ENCODE measurements at regions not wholly inside any gene's neighbourhood (a gene's known extent, or its start where the extent isn't known, plus 50 kb on each side); places are given as distances from the start of the nearest gene placed in this dataset.

DNA sequence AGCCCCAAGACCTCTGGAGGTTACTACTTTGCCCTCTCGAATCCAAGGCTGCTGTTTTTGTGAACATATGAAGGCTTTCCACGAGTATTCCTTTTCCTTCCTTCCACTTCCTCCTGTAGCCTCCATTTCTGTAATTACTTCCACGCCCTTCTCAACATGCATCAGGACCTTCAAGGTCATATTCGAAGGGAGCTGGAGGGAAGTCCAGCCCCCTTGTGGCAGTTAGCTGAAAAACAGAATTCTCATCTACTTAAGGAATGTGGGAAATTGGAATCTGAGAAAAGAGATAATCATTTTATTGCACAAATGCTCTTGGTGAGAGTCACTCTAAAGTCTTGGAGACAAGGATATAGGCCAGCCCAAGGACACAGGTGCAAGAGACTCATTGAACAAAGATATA, 1000.2 kb downstream of the TDRD15 start:
- POLR2A ChIA-PET, result no interaction called here
- Histone ChIP-seq H3K4me3 (ENCODE audit: low read depth in 2 of 2, low read length in 2 of 2) (no peak overlapping the region), H3K4me1 (ENCODE audit: control insufficient read depth, insufficient read depth, low read length) (no peaks in the 10 kb centered on the region), H3K27ac (ENCODE audit: low read length) (no peak overlapping the region), H3K36me3 (ENCODE audit: control insufficient read depth, insufficient read depth, low read length) (no peaks in the 10 kb centered on the region), H3K9me3 (ENCODE audit: control insufficient read depth, insufficient read depth, low read depth, low read length) (no peaks in the 10 kb centered on the region), H3K27me3 (ENCODE audit: control insufficient read depth, insufficient read depth, low read length) (no peaks in the 10 kb centered on the region)
- DNase-seq (ENCODE audit: low read depth, low spot score) (no peak), ATAC-seq (no peak)
- intact Hi-C loops (cut with micrococcal nuclease; ENCODE audit: unreplicated experiment) (no loop called here), in situ Hi-C loops (cut with HindIII; ENCODE audit: low pct_unique_long_range_greater_than_20kb, low sequenced_read_pairs) (no loop called here)
- TF ChIP-seq, protein P1, sequence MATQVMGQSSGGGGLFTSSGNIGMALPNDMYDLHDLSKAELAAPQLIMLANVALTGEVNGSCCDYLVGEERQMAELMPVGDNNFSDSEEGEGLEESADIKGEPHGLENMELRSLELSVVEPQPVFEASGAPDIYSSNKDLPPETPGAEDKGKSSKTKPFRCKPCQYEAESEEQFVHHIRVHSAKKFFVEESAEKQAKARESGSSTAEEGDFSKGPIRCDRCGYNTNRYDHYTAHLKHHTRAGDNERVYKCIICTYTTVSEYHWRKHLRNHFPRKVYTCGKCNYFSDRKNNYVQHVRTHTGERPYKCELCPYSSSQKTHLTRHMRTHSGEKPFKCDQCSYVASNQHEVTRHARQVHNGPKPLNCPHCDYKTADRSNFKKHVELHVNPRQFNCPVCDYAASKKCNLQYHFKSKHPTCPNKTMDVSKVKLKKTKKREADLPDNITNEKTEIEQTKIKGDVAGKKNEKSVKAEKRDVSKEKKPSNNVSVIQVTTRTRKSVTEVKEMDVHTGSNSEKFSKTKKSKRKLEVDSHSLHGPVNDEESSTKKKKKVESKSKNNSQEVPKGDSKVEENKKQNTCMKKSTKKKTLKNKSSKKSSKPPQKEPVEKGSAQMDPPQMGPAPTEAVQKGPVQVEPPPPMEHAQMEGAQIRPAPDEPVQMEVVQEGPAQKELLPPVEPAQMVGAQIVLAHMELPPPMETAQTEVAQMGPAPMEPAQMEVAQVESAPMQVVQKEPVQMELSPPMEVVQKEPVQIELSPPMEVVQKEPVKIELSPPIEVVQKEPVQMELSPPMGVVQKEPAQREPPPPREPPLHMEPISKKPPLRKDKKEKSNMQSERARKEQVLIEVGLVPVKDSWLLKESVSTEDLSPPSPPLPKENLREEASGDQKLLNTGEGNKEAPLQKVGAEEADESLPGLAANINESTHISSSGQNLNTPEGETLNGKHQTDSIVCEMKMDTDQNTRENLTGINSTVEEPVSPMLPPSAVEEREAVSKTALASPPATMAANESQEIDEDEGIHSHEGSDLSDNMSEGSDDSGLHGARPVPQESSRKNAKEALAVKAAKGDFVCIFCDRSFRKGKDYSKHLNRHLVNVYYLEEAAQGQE (IDR thresholded peaks at IDR 0.05; ENCODE audit: insufficient read depth in 1 of 2, low read depth in 2 of 2, low read length in 1 of 2), result no peak
- TF ChIP-seq, protein P2, sequence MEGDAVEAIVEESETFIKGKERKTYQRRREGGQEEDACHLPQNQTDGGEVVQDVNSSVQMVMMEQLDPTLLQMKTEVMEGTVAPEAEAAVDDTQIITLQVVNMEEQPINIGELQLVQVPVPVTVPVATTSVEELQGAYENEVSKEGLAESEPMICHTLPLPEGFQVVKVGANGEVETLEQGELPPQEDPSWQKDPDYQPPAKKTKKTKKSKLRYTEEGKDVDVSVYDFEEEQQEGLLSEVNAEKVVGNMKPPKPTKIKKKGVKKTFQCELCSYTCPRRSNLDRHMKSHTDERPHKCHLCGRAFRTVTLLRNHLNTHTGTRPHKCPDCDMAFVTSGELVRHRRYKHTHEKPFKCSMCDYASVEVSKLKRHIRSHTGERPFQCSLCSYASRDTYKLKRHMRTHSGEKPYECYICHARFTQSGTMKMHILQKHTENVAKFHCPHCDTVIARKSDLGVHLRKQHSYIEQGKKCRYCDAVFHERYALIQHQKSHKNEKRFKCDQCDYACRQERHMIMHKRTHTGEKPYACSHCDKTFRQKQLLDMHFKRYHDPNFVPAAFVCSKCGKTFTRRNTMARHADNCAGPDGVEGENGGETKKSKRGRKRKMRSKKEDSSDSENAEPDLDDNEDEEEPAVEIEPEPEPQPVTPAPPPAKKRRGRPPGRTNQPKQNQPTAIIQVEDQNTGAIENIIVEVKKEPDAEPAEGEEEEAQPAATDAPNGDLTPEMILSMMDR (IDR thresholded peaks at IDR 0.05), result peak; percentile 21
- no peak for TF ChIP-seq POLR2AphosphoS5 (IDR thresholded peaks at IDR 0.05; ENCODE audit: low read depth, low read length)
- no peak for TF ChIP-seq TCF7L2 (IDR thresholded peaks at IDR 0.05; ENCODE audit: low read depth, low read length)
- TF ChIP-seq SIN3A (IDR thresholded peaks at IDR 0.05; ENCODE audit: borderline replicate concordance, insufficient read depth, low read depth, low read length), result no peak
- CTCF ChIA-PET, result interaction anchor here (0.7 kb wide), 1 partner anchor 68 kb away, joined by 8 read pairs; no protein-coding TSS in a partner anchor
- no TSS peak for BruUV-seq (replicated peaks)

DNA sequence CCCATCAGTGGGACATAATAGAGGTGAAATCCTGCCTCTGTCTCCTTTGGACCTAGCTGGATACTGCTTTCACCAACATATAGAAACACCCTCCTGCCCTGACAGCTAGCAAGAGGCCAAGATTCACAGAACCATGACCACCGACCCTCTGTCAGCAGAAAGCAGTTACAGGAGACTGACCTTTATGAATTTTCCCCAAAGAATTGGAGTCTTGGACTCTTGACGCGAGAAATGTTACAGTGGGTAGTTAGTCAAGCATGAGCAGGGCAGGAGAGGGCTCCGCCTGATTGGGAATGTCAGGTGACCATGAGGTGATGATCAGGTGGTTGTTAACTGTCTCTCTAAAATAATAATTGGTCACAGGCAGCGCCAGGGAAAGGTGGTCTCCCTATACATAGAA, 1002.3 kb downstream of the TDRD15 start:
- CTCF ChIA-PET, result no interaction called here
- ATAC-seq (no peak), DNase-seq (ENCODE audit: low read depth, low spot score) (no peak)
- Histone ChIP-seq H3K36me3 (ENCODE audit: control insufficient read depth, insufficient read depth, low read length) (no peaks in the 10 kb centered on the region), H3K4me1 (ENCODE audit: control insufficient read depth, insufficient read depth, low read length) (no peaks in the 10 kb centered on the region), H3K4me3 (ENCODE audit: low read depth in 2 of 2, low read length in 2 of 2) (no peak overlapping the region), H3K27me3 (ENCODE audit: control insufficient read depth, insufficient read depth, low read length) (no peaks in the 10 kb centered on the region), H3K27ac (ENCODE audit: low read length) (no peak overlapping the region), H3K9me3 (ENCODE audit: control insufficient read depth, insufficient read depth, low read depth, low read length) (no peaks in the 10 kb centered on the region)
- TF ChIP-seq SIN3A (IDR thresholded peaks at IDR 0.05; ENCODE audit: borderline replicate concordance, insufficient read depth, low read depth, low read length) (no peak), POLR2AphosphoS5 (IDR thresholded peaks at IDR 0.05; ENCODE audit: low read depth, low read length) (no peak), TCF7L2 (IDR thresholded peaks at IDR 0.05; ENCODE audit: low read depth, low read length) (no peak)
- TF ChIP-seq, protein P1 (IDR thresholded peaks at IDR 0.05; ENCODE audit: insufficient read depth in 1 of 2, low read depth in 2 of 2, low read length in 1 of 2), result no peak
- TF ChIP-seq, protein P2 (IDR thresholded peaks at IDR 0.05), result no peak
- in situ Hi-C loops (cut with HindIII; ENCODE audit: low pct_unique_long_range_greater_than_20kb, low sequenced_read_pairs), result no loop called here
- BruUV-seq (replicated peaks), result no TSS peak
- POLR2A ChIA-PET, result no interaction called here
- intact Hi-C loops (cut with micrococcal nuclease; ENCODE audit: unreplicated experiment), result no loop called here

All from Panc1 (cell line).